Sigmoid colon (tissue), 6 donors: ENCODE measurements at regions not wholly inside any gene's neighbourhood (a gene's known extent, or its start where the extent isn't known, plus 50 kb on each side); places are given as distances from the start of the nearest gene placed in this dataset.
"Not testable (repeated sequence)": the region's sequence is repeated elsewhere in the genome, so short reads cannot be mapped to it uniquely, and the experiment has no call there.

Experiments used
- DNase-seq: peaks from one replicate; pipeline ENCODE4 v3.0.0-alpha.2; 2019
- H3K27ac ChIP-seq, 4 donors: fragments of 200-600 bp; sonication (generic); one replicate each; pipeline ENCODE4 v1.5.1; 2016 to 2019; ENCODE audit warnings: mild to moderate bottlenecking in 1 of 4
- H3K27me3 ChIP-seq, 3 donors: fragments of 200-600 bp; sonication (generic); one replicate each; pipeline ENCODE4 v1.5.1; 2019; ENCODE audit warnings: mild to moderate bottlenecking in 1 of 3
- H3K36me3 ChIP-seq, 4 donors: fragments of 200-600 bp; sonication (generic); one replicate each; pipeline ENCODE4 v1.5.1; 2016 to 2019
- H3K4me1 ChIP-seq, 4 donors: fragments of 200-600 bp; sonication (generic); one replicate each; pipeline ENCODE4 v1.5.1; 2017 to 2019
- H3K4me3 ChIP-seq, 4 donors: fragments of 200-600 bp; sonication (generic); one replicate each; pipeline ENCODE4 v1.5.1; 2017 to 2019; ENCODE audit warnings: mild to moderate bottlenecking in 2 of 4, moderate library complexity in 1 of 4
- H3K9me3 ChIP-seq, 4 donors: fragments of 200-600 bp in 3 of 4; sonication (generic) in 3 of 4; one replicate each; pipeline versions ENCODE4 v1.5.1 to v1.6.1; 2013 to 2019
- CTCF ChIP-seq, 4 experiments: fragments of 450-650 bp in 3 of 4; fragments of 200-600 bp in 1 of 4; IDR thresholded peaks; one replicate each; pipeline ENCODE4 v1.5.1; 2016 to 2019; ENCODE audit warnings: antibody characterized with exemption in 4 of 4, mild to moderate bottlenecking in 3 of 4, moderate library complexity in 2 of 4
- EP300 ChIP-seq, 4 donors: sonication (generic); formaldehyde crosslinking; IDR thresholded peaks; one replicate each; pipeline ENCODE4 v1.6.1; 2017; ENCODE audit warnings: antibody characterized with exemption in 4 of 4
- POLR2A ChIP-seq, 2 donors: fragments of 450-650 bp; IDR thresholded peaks; one replicate each; pipeline ENCODE4 v1.6.1; 2016; ENCODE audit warnings: antibody characterized with exemption in 2 of 2, mild to moderate bottlenecking in 2 of 2, moderate library complexity in 2 of 2
- POLR2AphosphoS5 ChIP-seq, 4 donors: sonication (generic); formaldehyde crosslinking; IDR thresholded peaks; one replicate each; pipeline ENCODE4 v1.6.1; 2017; ENCODE audit warnings: antibody characterized with exemption in 4 of 4
- WGBS, 2 donors: extraction: QIAGEN DNeasy Blood & Tissue Kit; methylation state at CpG; one replicate each; pipeline ENCODE4 v1.1.7; 2013; 5-methylcytosine and 5-hydroxymethylcytosine counted together
- intact Hi-C: fragments of 100-400 bp; cut with DNase I; formaldehyde crosslinking; loops from one replicate; pipeline ENCODE4 v1.15.1; 2023
- donor health status: healthy with polysubstance abuse.
- donor health status: healthy.

DNA sequence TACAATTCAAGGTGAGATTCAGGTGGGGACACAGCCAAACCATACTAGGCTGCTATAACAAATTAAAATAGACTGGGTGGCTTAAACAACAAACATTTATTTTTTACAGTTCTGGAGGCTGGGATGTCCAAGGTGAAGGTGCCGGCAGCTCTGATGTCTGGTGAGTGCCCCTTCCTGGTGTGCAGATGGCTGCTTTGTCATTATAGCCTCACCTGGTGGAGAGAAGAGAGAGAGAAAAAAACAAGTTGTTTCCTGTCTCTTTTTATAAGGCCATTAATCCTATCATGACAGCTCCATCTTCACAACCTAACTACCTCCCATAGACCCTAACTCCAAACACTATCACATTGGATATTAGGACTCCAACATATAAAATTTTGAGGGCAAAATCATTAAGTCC, 279.7 kb downstream of the ZIC1 start:
- Histone ChIP-seq H3K27me3 (no peaks in the 10 kb centered on the region), H3K4me1 (no peaks in the 10 kb centered on the region), H3K36me3 (no peaks in the 10 kb centered on the region), H3K27ac (no peak overlapping the region), H3K4me3 (no peak overlapping the region), H3K9me3 (no peaks in the 10 kb centered on the region)
- no peak for DNase-seq
- intact Hi-C loops, result no loop called here
- no peak for TF ChIP-seq POLR2A (IDR thresholded peaks at IDR 0.05)
- no peak for TF ChIP-seq EP300 (IDR thresholded peaks at IDR 0.05)
- TF ChIP-seq CTCF (IDR thresholded peaks at IDR 0.05), result no peak
- TF ChIP-seq POLR2AphosphoS5 (IDR thresholded peaks at IDR 0.05), result no peak
- WGBS, 2 donors, result 70 to 80% methylated on average over 1 of the region's 1 CpG

GRCh38 chr3:147699175-147699838, 290.1 kb downstream of the ZIC1 start:
- H3K4me3 ChIP-seq, result no peak overlapping the region
- H3K9me3 ChIP-seq, result no peaks in the 10 kb centered on the region
- no peak for DNase-seq
- H3K27me3 ChIP-seq, result no peaks in the 10 kb centered on the region
- TF ChIP-seq CTCF (IDR thresholded peaks at IDR 0.05), result no peak
- no peak for TF ChIP-seq POLR2A (IDR thresholded peaks at IDR 0.05)
- TF ChIP-seq POLR2AphosphoS5 (IDR thresholded peaks at IDR 0.05), result no peak
- H3K4me1 ChIP-seq, result peaks cover 0 to 6% (median 0%) of the 10 kb centered on the region in 4 donors
- H3K27ac ChIP-seq, result no peak overlapping the region
- intact Hi-C loops, result no loop called here
- H3K36me3 ChIP-seq, result no peaks in the 10 kb centered on the region
- 34 to 63% methylated on average over 2 of the region's 2 CpGs for WGBS, 2 donors

DNA sequence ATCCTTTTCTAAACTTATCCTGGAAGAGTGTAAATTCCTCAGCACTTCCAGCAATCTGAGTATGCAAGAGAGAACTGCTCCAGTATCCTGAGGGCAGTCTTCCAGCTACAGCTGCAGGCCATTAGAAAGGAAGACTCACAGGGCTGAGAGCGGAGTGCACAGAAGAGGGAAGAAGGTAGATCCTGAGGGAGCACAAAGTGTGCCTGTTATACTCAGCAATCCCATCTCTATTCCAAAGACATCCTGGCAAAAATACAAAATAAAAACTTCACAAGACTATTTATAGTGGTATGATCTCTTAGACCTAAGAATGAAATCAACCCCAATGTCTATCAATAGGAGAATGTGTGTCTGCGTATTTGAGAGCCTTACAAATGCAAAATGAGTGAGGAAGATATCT, 292.0 kb downstream of the ZIC1 start:
- Histone ChIP-seq H3K4me1 (peaks cover 0 to 6% (median 0%) of the 10 kb centered on the region in 4 donors), H3K27me3 (no peaks in the 10 kb centered on the region), H3K36me3 (no peaks in the 10 kb centered on the region), H3K27ac (no peak overlapping the region), H3K9me3 (no peaks in the 10 kb centered on the region), H3K4me3 (no peak overlapping the region)
- TF ChIP-seq CTCF (IDR thresholded peaks at IDR 0.05) (no peak), POLR2A (IDR thresholded peaks at IDR 0.05) (no peak), POLR2AphosphoS5 (IDR thresholded peaks at IDR 0.05) (no peak), EP300 (IDR thresholded peaks at IDR 0.05) (no peak)
- no peak for DNase-seq
- WGBS, 2 donors, result 82 to 94% methylated on average over 2 of the region's 2 CpGs
- intact Hi-C loops, result no loop called here

DNA sequence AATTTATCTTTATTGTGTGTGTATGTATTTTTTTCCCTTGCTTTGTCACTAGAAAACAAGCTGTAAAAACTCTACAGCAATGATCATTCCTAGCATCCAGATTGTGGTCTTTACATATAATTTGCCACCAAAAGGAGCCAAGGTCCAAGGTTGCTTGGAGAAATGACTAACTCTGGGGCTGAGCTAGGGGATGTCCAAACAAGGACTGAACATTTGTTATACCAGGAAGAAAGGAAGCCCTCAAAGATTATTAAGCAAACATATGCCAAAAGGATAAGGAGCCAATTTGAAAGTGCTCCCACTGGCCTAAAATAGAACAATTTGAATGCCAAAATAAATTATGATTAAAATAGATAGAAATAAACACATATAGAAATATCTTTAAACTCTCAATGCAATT, 293.3 kb downstream of the ZIC1 start:
- TF ChIP-seq CTCF (IDR thresholded peaks at IDR 0.05) (no peak), EP300 (IDR thresholded peaks at IDR 0.05) (no peak), POLR2A (IDR thresholded peaks at IDR 0.05) (no peak), POLR2AphosphoS5 (IDR thresholded peaks at IDR 0.05) (no peak)
- H3K36me3 ChIP-seq, result no peaks in the 10 kb centered on the region
- H3K4me1 ChIP-seq, result peaks cover 0 to 6% (median 0%) of the 10 kb centered on the region in 4 donors
- DNase-seq, result no peak
- no peak overlapping the region for H3K4me3 ChIP-seq
- intact Hi-C loops, result no loop called here
- no peak overlapping the region for H3K27ac ChIP-seq
- H3K9me3 ChIP-seq, result no peaks in the 10 kb centered on the region
- H3K27me3 ChIP-seq, result no peaks in the 10 kb centered on the region

DNA sequence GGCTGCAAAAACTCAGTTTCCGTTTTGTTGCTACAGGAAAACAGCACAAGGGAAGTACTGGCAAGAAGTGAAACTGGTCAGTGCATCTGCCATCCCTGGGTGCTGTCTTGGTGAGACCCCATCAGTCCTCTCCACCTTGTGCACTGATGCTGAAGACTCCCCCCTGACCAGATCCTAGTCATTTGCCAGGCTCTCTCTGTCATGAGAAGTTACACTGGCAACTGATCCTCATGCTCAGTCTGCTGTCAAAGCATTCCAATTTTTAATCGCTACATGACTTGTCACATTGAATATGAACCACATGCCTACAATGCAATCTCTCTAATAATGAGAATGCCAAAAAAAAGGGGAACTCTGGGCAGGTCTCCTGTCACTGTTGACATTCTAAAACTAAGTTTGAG, 296.5 kb downstream of the ZIC1 start:
- H3K27me3 ChIP-seq, result no peaks in the 10 kb centered on the region
- 73% methylated on average over 2 of the region's 2 CpGs for WGBS, 2 donors
- no peak for TF ChIP-seq POLR2A (IDR thresholded peaks at IDR 0.05)
- no peak for TF ChIP-seq POLR2AphosphoS5 (IDR thresholded peaks at IDR 0.05)
- no peak for TF ChIP-seq EP300 (IDR thresholded peaks at IDR 0.05)
- TF ChIP-seq CTCF (IDR thresholded peaks at IDR 0.05), result no peak
- H3K4me1 ChIP-seq, result no peaks in the 10 kb centered on the region
- peaks cover 0 to 5% (median 0%) of the 10 kb centered on the region in 4 donors for H3K9me3 ChIP-seq
- no peak overlapping the region for H3K4me3 ChIP-seq
- intact Hi-C loops, result no loop called here
- H3K27ac ChIP-seq, result no peak overlapping the region
- H3K36me3 ChIP-seq, result no peaks in the 10 kb centered on the region
- no peak for DNase-seq

DNA sequence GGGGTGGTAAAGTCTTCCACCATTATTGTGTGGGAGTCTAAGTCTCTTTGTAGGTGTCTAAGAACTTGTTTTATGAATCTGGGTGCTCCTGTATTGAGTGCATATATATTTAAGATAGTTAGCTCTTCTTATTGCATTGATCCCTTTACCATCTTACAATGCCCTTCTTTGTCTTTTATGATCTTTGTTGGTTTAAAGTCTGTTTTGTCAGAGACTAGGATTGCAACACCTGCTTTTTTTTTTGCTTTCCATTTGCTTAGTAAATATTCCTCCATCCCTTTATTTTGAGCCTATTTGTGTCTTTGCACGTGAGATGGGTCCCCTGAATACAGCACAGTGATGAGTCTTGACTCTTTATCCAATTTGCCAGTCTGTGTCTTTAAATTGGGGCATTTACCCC, 301.6 kb downstream of the ZIC1 start:
- 17 to 63% methylated on average over 1 of the region's 1 CpG for WGBS, 2 donors
- H3K27me3 ChIP-seq, H3K27ac ChIP-seq, DNase-seq, intact Hi-C loops, H3K36me3 ChIP-seq, H3K9me3 ChIP-seq, H3K4me3 ChIP-seq, H3K4me1 ChIP-seq: not testable (repeated sequence)
